Neuronal stem cell (in vitro differentiated cells): ENCODE measurements at regions not wholly inside any gene's neighbourhood (a gene's known extent, or its start where the extent isn't known, plus 50 kb on each side); places are given as distances from the start of the nearest gene placed in this dataset.

Source experiments
- DNase-seq: peaks from one replicate; pipeline ENCODE4 v3.0.0-alpha.2; 2013; ENCODE audit warnings: low spot score
- H2AFZ ChIP-seq: one replicate; pipeline ENCODE4 v1.6.1; 2013; ENCODE audit warnings: mild to moderate bottlenecking, low read length, inconsistent platforms
- H2AK5ac ChIP-seq: 2 replicates; pipeline ENCODE4 v1.6.1; 2013; ENCODE audit warnings: low read depth, mild to moderate bottlenecking, inconsistent platforms, low read length, moderate library complexity, mixed read lengths
- H2BK120ac ChIP-seq: 2 replicates; pipeline ENCODE4 v1.6.1; 2013; ENCODE audit warnings: low read depth, mild to moderate bottlenecking, inconsistent platforms, low read length, moderate library complexity, mixed read lengths
- H2BK12ac ChIP-seq: one replicate; pipeline ENCODE4 v1.6.1; 2013; ENCODE audit warnings: low read length, inconsistent platforms
- H2BK15ac ChIP-seq: 2 replicates; pipeline ENCODE4 v1.6.1; 2013; ENCODE audit warnings: mild to moderate bottlenecking, low read length, inconsistent platforms, mixed read lengths
- H2BK5ac ChIP-seq: one replicate; pipeline ENCODE4 v1.6.1; 2013; ENCODE audit warnings: inconsistent platforms, mild to moderate bottlenecking, low read length, moderate library complexity
- H3K14ac ChIP-seq: one replicate; pipeline ENCODE4 v1.6.1; 2013; ENCODE audit warnings: low read length, inconsistent platforms
- H3K18ac ChIP-seq: 2 replicates; pipeline ENCODE4 v1.6.1; 2013; ENCODE audit warnings: low read length, inconsistent platforms
- H3K23ac ChIP-seq: 2 replicates; pipeline ENCODE4 v1.6.1; 2013; ENCODE audit warnings: low read depth, mild to moderate bottlenecking, mixed read lengths, low read length, inconsistent platforms; ENCODE audit not compliant: poor library complexity
- H3K27ac ChIP-seq: replicated peaks from 3 replicates; pipeline ENCODE4 v1.5.1; 2013; ENCODE audit warnings: low read length, inconsistent platforms
- H3K27me3 ChIP-seq, 3 experiments: 2 replicates each; pipeline ENCODE4 v1.6.1; 2013; ENCODE audit warnings: low read length in 3 of 3, mild to moderate bottlenecking in 2 of 3, inconsistent platforms in 1 of 3, low read depth in 1 of 3, mixed read lengths in 1 of 3, moderate library complexity in 1 of 3; ENCODE audit not compliant: control insufficient read depth in 3 of 3, insufficient read depth in 3 of 3
- H3K36me3 ChIP-seq, 2 donors: replicated peaks in 1 of 2; 2 replicates each; pipeline ENCODE4 v1.6.1; 2013; ENCODE audit warnings: low read length in 2 of 2; ENCODE audit not compliant: control insufficient read depth in 2 of 2, insufficient read depth in 2 of 2
- H3K4ac ChIP-seq: 2 replicates; pipeline ENCODE4 v1.6.1; 2013; ENCODE audit warnings: inconsistent platforms, mild to moderate bottlenecking, low read length, moderate library complexity
- H3K4me1 ChIP-seq, 2 donors: 1 replicate in 1 of 2; 2 replicates in 1 of 2; pipeline ENCODE4 v1.6.1; 2013; ENCODE audit warnings: low read length in 2 of 2, low read depth in 1 of 2; ENCODE audit not compliant: control insufficient read depth in 2 of 2, insufficient read depth in 1 of 2
- H3K4me2 ChIP-seq: one replicate; pipeline ENCODE4 v1.6.1; 2013; ENCODE audit warnings: mild to moderate bottlenecking, low read length, inconsistent platforms; ENCODE audit not compliant: insufficient read depth, poor library complexity, severe bottlenecking
- H3K4me3 ChIP-seq, 2 donors: 2 replicates each; pipeline ENCODE4 v1.5.1; 2013; ENCODE audit warnings: low read length in 2 of 2, mild to moderate bottlenecking in 2 of 2, inconsistent platforms in 1 of 2, moderate library complexity in 1 of 2
- H3K79me1 ChIP-seq: one replicate; pipeline ENCODE4 v1.6.1; 2013; ENCODE audit warnings: low read depth, mild to moderate bottlenecking, inconsistent platforms, low read length, moderate library complexity
- H3K9ac ChIP-seq: one replicate; pipeline ENCODE4 v1.6.1; 2013; ENCODE audit warnings: mild to moderate bottlenecking, low read depth, low read length, inconsistent platforms; ENCODE audit not compliant: poor library complexity
- H3K9me3 ChIP-seq, 2 donors: replicated peaks in 1 of 2; 2 replicates each; pipeline versions ENCODE3 to v1.6.1; 2013; ENCODE audit warnings: low read length in 2 of 2, mild to moderate bottlenecking in 2 of 2, inconsistent platforms in 1 of 2, low read depth in 1 of 2, mixed read lengths in 1 of 2, moderate library complexity in 1 of 2; ENCODE audit not compliant: control insufficient read depth in 2 of 2, insufficient read depth in 1 of 2
- H4K8ac ChIP-seq: one replicate; pipeline ENCODE4 v1.6.1; 2013; ENCODE audit warnings: low read depth, mild to moderate bottlenecking, inconsistent platforms, low read length, moderate library complexity
- H4K91ac ChIP-seq: one replicate; pipeline ENCODE4 v1.6.1; 2013; ENCODE audit warnings: low read length, low read depth, mild to moderate bottlenecking, inconsistent platforms; ENCODE audit not compliant: poor library complexity
- WGBS, 2 donors: extraction: QIAGEN DNeasy Blood & Tissue Kit; methylation state at CpG; one replicate each; pipeline ENCODE4 v1.1.7; 2013; ENCODE audit warnings: missing lambda C conversion rate in 2 of 2, mixed read lengths in 1 of 2; ENCODE audit not compliant: insufficient read length in 2 of 2, insufficient replicate concordance in 1 of 2; ENCODE audit errors: extremely low coverage in 2 of 2; 5-methylcytosine and 5-hydroxymethylcytosine counted together

GRCh38 chr1:30605441-30605920 lies 117.9 kb downstream of the MATN1 start:
- no peaks in the 10 kb centered on the region for H3K79me1 ChIP-seq
- H3K4me3 ChIP-seq = no peak overlapping the region
- no peak overlapping the region for H3K23ac ChIP-seq
- H2BK120ac ChIP-seq = no peak overlapping the region
- H2BK5ac ChIP-seq = no peak overlapping the region
- H2AFZ ChIP-seq = no peak overlapping the region
- H3K27me3 ChIP-seq = peaks cover 0 to 20% (median 0%) of the 10 kb centered on the region in 3 experiments
- peak overlapping the region; percentile 32 for H3K9ac ChIP-seq
- H2BK15ac ChIP-seq = no peak overlapping the region
- no peak overlapping the region for H3K4me2 ChIP-seq
- H2BK12ac ChIP-seq = no peak overlapping the region
- H3K4me1 ChIP-seq = peaks cover 0 to 1% of the 10 kb centered on the region in 2 donors
- H3K27ac ChIP-seq = no peak overlapping the region
- H4K91ac ChIP-seq = no peak overlapping the region
- H3K36me3 ChIP-seq = no peaks in the 10 kb centered on the region
- no peak overlapping the region for H4K8ac ChIP-seq
- no peak overlapping the region for H3K18ac ChIP-seq
- H2AK5ac ChIP-seq = no peak overlapping the region
- no CpG with 5 or more reads among the region's 8 CpGs for WGBS, 2 donors
- no peak overlapping the region for H3K4ac ChIP-seq
- no peaks in the 10 kb centered on the region for H3K9me3 ChIP-seq
- DNase-seq = no peak
- no peak overlapping the region for H3K14ac ChIP-seq

GRCh38 chr1:30604801-30605440 lies 118.5 kb downstream of the MATN1 start:
- Histone ChIP-seq H4K91ac (no peak overlapping the region), H3K23ac (no peak overlapping the region), H3K9me3 (no peaks in the 10 kb centered on the region), H3K14ac (no peak overlapping the region), H3K4ac (no peak overlapping the region), H3K36me3 (no peaks in the 10 kb centered on the region), H3K18ac (peak overlapping the region; percentile 32), H2BK120ac (no peak overlapping the region), H2AK5ac (no peak overlapping the region), H2BK5ac (no peak overlapping the region), H4K8ac (peak overlapping the region; percentile 83), H3K27ac (no peak overlapping the region), H2BK12ac (no peak overlapping the region), H3K79me1 (no peaks in the 10 kb centered on the region), H3K9ac (no peak overlapping the region), H3K4me1 (peaks cover 0 to 1% of the 10 kb centered on the region in 2 donors), H3K4me2 (no peak overlapping the region), H3K27me3 (peaks cover 0 to 21% (median 0%) of the 10 kb centered on the region in 3 experiments), H2BK15ac (no peak overlapping the region), H3K4me3 (no peak overlapping the region), H2AFZ (no peak overlapping the region)
- no CpG with 5 or more reads among the region's 6 CpGs for WGBS, 2 donors
- no peak for DNase-seq

- no peak overlapping the region for H3K4me3 ChIP-seq
- no peak overlapping the region for H2AK5ac ChIP-seq
- H3K79me1 ChIP-seq = no peaks in the 10 kb centered on the region
- no peak overlapping the region for H3K4ac ChIP-seq
- no peak overlapping the region for H4K91ac ChIP-seq
- H3K36me3 ChIP-seq = no peaks in the 10 kb centered on the region
- H3K9ac ChIP-seq = no peak overlapping the region
- H3K27ac ChIP-seq = no peak overlapping the region
- H3K4me2 ChIP-seq = no peak overlapping the region
- WGBS, 2 donors = no CpG with 5 or more reads among the region's 7 CpGs
- no peak for DNase-seq
- no peaks in the 10 kb centered on the region for H3K9me3 ChIP-seq
- H2AFZ ChIP-seq = no peak overlapping the region
- H3K14ac ChIP-seq = no peak overlapping the region
- H3K18ac ChIP-seq = no peak overlapping the region
- H4K8ac ChIP-seq = no peak overlapping the region
- no peak overlapping the region for H2BK15ac ChIP-seq
- H3K4me1 ChIP-seq = peaks cover 0 to 1% of the 10 kb centered on the region in 2 donors
- no peak overlapping the region for H3K23ac ChIP-seq
- no peak overlapping the region for H2BK12ac ChIP-seq
- no peak overlapping the region for H2BK5ac ChIP-seq
- H2BK120ac ChIP-seq = no peak overlapping the region
- H3K27me3 ChIP-seq = peaks cover 0 to 26% (median 0%) of the 10 kb centered on the region in 3 experiments
Measured at GRCh38 chr1:30603081-30603858, 120.1 kb downstream of the MATN1 start.
